H1 (cell line): ENCODE measurements at regions not wholly inside any gene's neighbourhood (a gene's known extent, or its start where the extent isn't known, plus 50 kb on each side); places are given as distances from the start of the nearest gene placed in this dataset.
A peak's percentile ranks its signal among the peaks of the same experiment; 100 is the strongest.

ENCODE experiments used
- ASH2L ChIP-seq: fragments of 200-600, 300-600 bp; sonication (generic); IDR thresholded peaks from one replicate; pipeline ENCODE4 v1.7.1; 2017; ENCODE audit warnings: low read length
- EP300 ChIP-seq, 2 experiments: IDR thresholded peaks; 1 replicate in 1 of 2; 2 replicates in 1 of 2; pipeline ENCODE4 v1.6.1; 2011 to 2012; ENCODE audit warnings: low read depth in 2 of 2, low read length in 2 of 2, mild to moderate bottlenecking in 2 of 2, borderline replicate concordance in 1 of 2, inconsistent platforms in 1 of 2, moderate library complexity in 1 of 2
- PHF8 ChIP-seq: fragments of 200-600 bp; sonication (generic); conservative IDR thresholded peaks from 2 replicates; pipeline ENCODE4 v1.7.1; 2012; ENCODE audit warnings: low read depth, mild to moderate bottlenecking, inconsistent platforms, low read length, moderate library complexity
- POLR2A ChIP-seq, 2 experiments: IDR thresholded peaks; 1 replicate in 1 of 2; 2 replicates in 1 of 2; pipeline ENCODE4 v1.6.1; 2011; ENCODE audit warnings: low read depth in 2 of 2, low read length in 2 of 2, mild to moderate bottlenecking in 2 of 2; ENCODE audit errors: control extremely low read depth in 1 of 2
- POLR2AphosphoS5 ChIP-seq: IDR thresholded peaks from 2 replicates; pipeline ENCODE4 v1.6.1; 2011; ENCODE audit warnings: low read depth, low read length
- TAF7 ChIP-seq: optimal IDR thresholded peaks from 2 replicates; pipeline ENCODE3; 2011; ENCODE audit warnings: low read depth, mild to moderate bottlenecking, inconsistent platforms, low read length, moderate library complexity, borderline replicate concordance
- TEAD4 ChIP-seq: IDR thresholded peaks from 2 replicates; pipeline ENCODE4 v1.6.1; 2012; ENCODE audit warnings: low read depth, low read length, inconsistent platforms, mixed read lengths

- TF ChIP-seq PHF8 (peak; percentile 53; the same call in 1 of the 2 replicates), POLR2A (IDR thresholded peaks at IDR 0.05; ENCODE audit: control extremely low read depth in 1 of 2, low read depth in 2 of 2, low read length in 2 of 2) (peak in 1 of 2 experiments; percentile 74; a peak in 2 of 3 replicates), EP300 (IDR thresholded peaks at IDR 0.05; ENCODE audit: borderline replicate concordance in 1 of 2, low read depth in 2 of 2, low read length in 2 of 2) (no peak), ASH2L (peak; percentile 88), TAF7 (peak; percentile 48), POLR2AphosphoS5 (peak; percentile 48), TEAD4 (no peak)
These were observed 94.5 kb downstream of the HTR1B start (continued) for GRCh38 chr6:77368660-77369313.
